ENCODE measurements at regions not wholly inside any gene's neighbourhood (a gene's known extent, or its start where the extent isn't known, plus 50 kb on each side); places are given as distances from the start of the nearest gene placed in this dataset.

DNA sequence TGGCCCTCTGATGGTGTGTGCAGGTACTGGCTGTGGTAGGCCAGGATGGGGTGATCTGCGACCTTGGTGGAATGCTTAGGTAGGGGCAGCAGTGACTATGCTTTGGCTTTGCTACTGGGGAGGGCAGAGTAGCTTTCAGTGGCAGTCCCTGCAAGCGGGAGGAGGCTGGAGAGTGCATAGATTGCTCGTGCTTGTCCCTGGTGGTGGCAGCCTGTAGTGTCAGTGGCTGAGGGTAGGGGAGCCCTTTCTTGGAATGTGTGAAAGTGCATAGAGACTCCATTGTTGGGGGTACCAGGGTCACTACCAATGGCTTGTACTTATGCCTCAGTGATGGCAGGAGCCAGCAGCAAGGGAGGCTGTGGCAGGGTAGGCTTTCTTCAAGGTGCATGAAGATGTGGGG lies 582.6 kb downstream of the MRPL39 start:
- no peak for DNase-seq
- Histone ChIP-seq H3K79me2 (ENCODE audit: low read length) (no peaks in the 10 kb centered on the region), H3K9me3 (replicated peaks; ENCODE audit: insufficient read depth, low read length) (no peaks in the 10 kb centered on the region), H3F3A (ENCODE audit: insufficient read depth, low read length) (no peaks in the 10 kb centered on the region), H2AFZ (ENCODE audit: low read length) (no peak overlapping the region), H3K27ac (ENCODE audit: low read length) (no peak overlapping the region), H3K27me3 (replicated peaks; ENCODE audit: insufficient read depth, low read length) (no peaks in the 10 kb centered on the region), H3K9me2 (replicated peaks; ENCODE audit: insufficient read depth, low read length) (no peaks in the 10 kb centered on the region), H3K9ac (ENCODE audit: low read length) (no peak overlapping the region), H3K4me1 (ENCODE audit: low read length) (no peaks in the 10 kb centered on the region), H3K4me3 (ENCODE audit: low read length) (no peak overlapping the region), H3K4me2 (ENCODE audit: low read depth, low read length) (no peak overlapping the region), H3K36me3 (replicated peaks; ENCODE audit: insufficient read depth, low read length) (no peaks in the 10 kb centered on the region), H4K20me1 (ENCODE audit: insufficient read depth, low read length) (no peaks in the 10 kb centered on the region)
- TF ChIP-seq, protein P1, sequence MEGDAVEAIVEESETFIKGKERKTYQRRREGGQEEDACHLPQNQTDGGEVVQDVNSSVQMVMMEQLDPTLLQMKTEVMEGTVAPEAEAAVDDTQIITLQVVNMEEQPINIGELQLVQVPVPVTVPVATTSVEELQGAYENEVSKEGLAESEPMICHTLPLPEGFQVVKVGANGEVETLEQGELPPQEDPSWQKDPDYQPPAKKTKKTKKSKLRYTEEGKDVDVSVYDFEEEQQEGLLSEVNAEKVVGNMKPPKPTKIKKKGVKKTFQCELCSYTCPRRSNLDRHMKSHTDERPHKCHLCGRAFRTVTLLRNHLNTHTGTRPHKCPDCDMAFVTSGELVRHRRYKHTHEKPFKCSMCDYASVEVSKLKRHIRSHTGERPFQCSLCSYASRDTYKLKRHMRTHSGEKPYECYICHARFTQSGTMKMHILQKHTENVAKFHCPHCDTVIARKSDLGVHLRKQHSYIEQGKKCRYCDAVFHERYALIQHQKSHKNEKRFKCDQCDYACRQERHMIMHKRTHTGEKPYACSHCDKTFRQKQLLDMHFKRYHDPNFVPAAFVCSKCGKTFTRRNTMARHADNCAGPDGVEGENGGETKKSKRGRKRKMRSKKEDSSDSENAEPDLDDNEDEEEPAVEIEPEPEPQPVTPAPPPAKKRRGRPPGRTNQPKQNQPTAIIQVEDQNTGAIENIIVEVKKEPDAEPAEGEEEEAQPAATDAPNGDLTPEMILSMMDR (IDR thresholded peaks at IDR 0.05; ENCODE audit: low read length) = no peak
- TF ChIP-seq EZH2phosphoT487 (IDR thresholded peaks at IDR 0.05; ENCODE audit: low read length) = no peak
- TF ChIP-seq EZH2 (optimal IDR thresholded peaks at IDR 0.05; ENCODE audit: low read depth, low read length) = no peak

DNA sequence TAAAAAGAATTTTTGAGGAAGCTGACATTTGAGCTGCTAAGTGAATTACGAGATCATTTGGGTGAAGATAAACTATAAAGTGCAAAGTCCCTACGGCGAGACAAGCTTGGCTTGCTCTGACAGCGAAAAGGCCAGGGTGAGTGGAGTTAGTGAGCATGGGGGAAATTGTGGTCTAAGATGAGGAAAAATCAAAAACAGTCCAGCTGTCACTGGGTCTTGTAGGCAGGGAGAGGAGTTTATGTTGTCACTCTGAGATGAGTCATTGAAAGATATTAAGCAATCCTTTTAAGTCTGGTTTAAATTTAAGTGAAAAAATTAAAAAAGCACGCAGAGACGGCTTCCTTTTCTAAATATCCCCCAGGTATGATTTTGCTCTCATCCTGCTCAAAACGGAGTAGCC lies 601.9 kb downstream of the MRPL39 start:
- H3K27ac ChIP-seq (ENCODE audit: low read length) = no peak overlapping the region
- H3K4me3 ChIP-seq (ENCODE audit: low read length) = no peak overlapping the region
- peaks cover 11% of the 10 kb centered on the region; the same call in 1 of the 2 replicates for H3K4me1 ChIP-seq (ENCODE audit: low read length)
- TF ChIP-seq EZH2phosphoT487 (IDR thresholded peaks at IDR 0.05; ENCODE audit: low read length) (no peak), EZH2 (optimal IDR thresholded peaks at IDR 0.05; ENCODE audit: low read depth, low read length) (no peak)
- TF ChIP-seq, protein P1 (IDR thresholded peaks at IDR 0.05; ENCODE audit: low read length) = no peak
- H3K4me2 ChIP-seq (ENCODE audit: low read depth, low read length) = no peak overlapping the region
- no peak for DNase-seq
- H3K79me2 ChIP-seq (ENCODE audit: low read length) = no peaks in the 10 kb centered on the region
- H3K9ac ChIP-seq (ENCODE audit: low read length) = no peak overlapping the region
- H2AFZ ChIP-seq (ENCODE audit: low read length) = no peak overlapping the region
- no peaks in the 10 kb centered on the region for H3K9me2 ChIP-seq (replicated peaks; ENCODE audit: insufficient read depth, low read length)
- H3K27me3 ChIP-seq (replicated peaks; ENCODE audit: insufficient read depth, low read length) = no peaks in the 10 kb centered on the region
- no peaks in the 10 kb centered on the region for H3K36me3 ChIP-seq (replicated peaks; ENCODE audit: insufficient read depth, low read length)
- no peaks in the 10 kb centered on the region for H3K9me3 ChIP-seq (replicated peaks; ENCODE audit: insufficient read depth, low read length)
- no peaks in the 10 kb centered on the region for H4K20me1 ChIP-seq (ENCODE audit: insufficient read depth, low read length)
- H3F3A ChIP-seq (ENCODE audit: insufficient read depth, low read length) = no peaks in the 10 kb centered on the region

DNA sequence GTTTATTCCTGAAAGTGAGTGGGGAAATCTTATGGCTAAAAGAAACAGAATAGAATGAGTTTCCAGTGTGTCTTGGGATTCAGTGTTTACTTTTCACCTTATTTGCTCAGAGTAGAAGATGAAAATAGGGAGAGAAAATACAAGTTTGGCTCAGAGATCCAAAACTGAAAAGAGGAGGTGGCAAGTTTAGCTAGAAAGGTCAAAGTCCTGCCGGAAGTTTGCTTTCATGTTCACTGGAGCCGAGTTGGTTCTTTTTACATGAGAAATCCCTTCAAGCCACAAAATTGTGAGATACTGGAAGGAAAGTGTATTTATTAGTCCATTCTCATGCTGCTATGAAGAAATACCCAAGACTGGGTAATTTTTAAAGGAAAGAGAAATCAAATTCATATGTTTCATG lies 604.6 kb downstream of the MRPL39 start:
- Histone ChIP-seq H3K4me2 (ENCODE audit: low read depth, low read length) (peak overlapping the region; percentile 46; the same call in 1 of the 2 replicates), H3K79me2 (ENCODE audit: low read length) (no peaks in the 10 kb centered on the region), H2AFZ (ENCODE audit: low read length) (no peak overlapping the region), H3K36me3 (replicated peaks; ENCODE audit: insufficient read depth, low read length) (no peaks in the 10 kb centered on the region), H3K9me2 (replicated peaks; ENCODE audit: insufficient read depth, low read length) (no peaks in the 10 kb centered on the region), H3K9me3 (replicated peaks; ENCODE audit: insufficient read depth, low read length) (no peaks in the 10 kb centered on the region), H3K27ac (ENCODE audit: low read length) (no peak overlapping the region), H3K4me1 (ENCODE audit: low read length) (peaks cover 11% of the 10 kb centered on the region; the same call in 1 of the 2 replicates), H4K20me1 (ENCODE audit: insufficient read depth, low read length) (no peaks in the 10 kb centered on the region), H3K27me3 (replicated peaks; ENCODE audit: insufficient read depth, low read length) (no peaks in the 10 kb centered on the region), H3F3A (ENCODE audit: insufficient read depth, low read length) (no peaks in the 10 kb centered on the region), H3K9ac (ENCODE audit: low read length) (no peak overlapping the region), H3K4me3 (ENCODE audit: low read length) (no peak overlapping the region)
- DNase-seq = peak; percentile 25
- TF ChIP-seq, protein P1 (IDR thresholded peaks at IDR 0.05; ENCODE audit: low read length) = no peak
- TF ChIP-seq EZH2 (optimal IDR thresholded peaks at IDR 0.05; ENCODE audit: low read depth, low read length) (no peak), EZH2phosphoT487 (IDR thresholded peaks at IDR 0.05; ENCODE audit: low read length) (no peak)
